Thyroid gland (tissue), 4 donors: ENCODE measurements at regions not wholly inside any gene's neighbourhood (a gene's known extent, or its start where the extent isn't known, plus 50 kb on each side); places are given as distances from the start of the nearest gene placed in this dataset.
"Not testable (repeated sequence)": the region's sequence is repeated elsewhere in the genome, so short reads cannot be mapped to it uniquely, and the experiment has no call there.

ENCODE experiments used
- POLR2A ChIP-seq, 2 donors: fragments of 450-650 bp; IDR thresholded peaks; one replicate each; pipeline ENCODE4 v1.6.1; 2017; ENCODE audit warnings: antibody characterized with exemption in 2 of 2, mild to moderate bottlenecking in 2 of 2, moderate library complexity in 1 of 2
- TF ChIP-seq, protein P1 (sequence below), 6 experiments: fragments of 200-600 bp in 3 of 6; fragments of 450-650 bp in 3 of 6; sonication (generic) in 3 of 6; IDR thresholded peaks; one replicate each; pipeline ENCODE4 v1.5.1; 2016 to 2019; ENCODE audit warnings: antibody characterized with exemption in 6 of 6, mild to moderate bottlenecking in 2 of 6, inconsistent platforms in 1 of 6, moderate library complexity in 1 of 6

DNA sequence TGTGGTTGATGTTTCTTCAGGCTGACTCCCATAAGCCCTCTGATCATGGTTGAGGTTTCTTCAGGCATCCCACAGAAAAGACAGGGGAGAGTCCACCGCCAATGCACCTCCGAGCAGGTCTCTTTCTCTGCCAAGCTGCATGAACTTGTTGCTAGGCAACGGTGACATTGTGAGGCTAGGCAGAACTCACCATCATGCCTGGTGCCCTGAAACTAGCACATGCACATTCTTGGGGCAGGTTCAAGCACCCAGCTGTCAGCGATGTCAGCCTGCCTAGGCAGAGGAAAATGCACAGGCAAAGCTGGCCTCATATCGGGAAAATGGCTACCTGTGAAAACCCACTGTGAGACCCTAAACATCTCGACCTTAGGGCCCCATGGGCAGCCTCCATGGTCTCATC is 64.4 kb upstream of the TSPY4 start:
- not testable (repeated sequence) for TF ChIP-seq POLR2A (IDR thresholded peaks at IDR 0.05)
- TF ChIP-seq, protein P1, sequence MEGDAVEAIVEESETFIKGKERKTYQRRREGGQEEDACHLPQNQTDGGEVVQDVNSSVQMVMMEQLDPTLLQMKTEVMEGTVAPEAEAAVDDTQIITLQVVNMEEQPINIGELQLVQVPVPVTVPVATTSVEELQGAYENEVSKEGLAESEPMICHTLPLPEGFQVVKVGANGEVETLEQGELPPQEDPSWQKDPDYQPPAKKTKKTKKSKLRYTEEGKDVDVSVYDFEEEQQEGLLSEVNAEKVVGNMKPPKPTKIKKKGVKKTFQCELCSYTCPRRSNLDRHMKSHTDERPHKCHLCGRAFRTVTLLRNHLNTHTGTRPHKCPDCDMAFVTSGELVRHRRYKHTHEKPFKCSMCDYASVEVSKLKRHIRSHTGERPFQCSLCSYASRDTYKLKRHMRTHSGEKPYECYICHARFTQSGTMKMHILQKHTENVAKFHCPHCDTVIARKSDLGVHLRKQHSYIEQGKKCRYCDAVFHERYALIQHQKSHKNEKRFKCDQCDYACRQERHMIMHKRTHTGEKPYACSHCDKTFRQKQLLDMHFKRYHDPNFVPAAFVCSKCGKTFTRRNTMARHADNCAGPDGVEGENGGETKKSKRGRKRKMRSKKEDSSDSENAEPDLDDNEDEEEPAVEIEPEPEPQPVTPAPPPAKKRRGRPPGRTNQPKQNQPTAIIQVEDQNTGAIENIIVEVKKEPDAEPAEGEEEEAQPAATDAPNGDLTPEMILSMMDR (IDR thresholded peaks at IDR 0.05), result not testable (repeated sequence)
